NCI-H82 (cell line): ENCODE measurements at regions not wholly inside any gene's neighbourhood (a gene's known extent, or its start where the extent isn't known, plus 50 kb on each side); places are given as distances from the start of the nearest gene placed in this dataset.
"Not testable (repeated sequence)": the region's sequence is repeated elsewhere in the genome, so short reads cannot be mapped to it uniquely, and the experiment has no call there.

Experiments used
- DNase-seq: peaks from one replicate; lab custom pipeline; 2025; lab: John Stamatoyannopoulos, UW

GRCh38 chr20:24836661-24837299 lies 112.3 kb upstream of the CST7 start:
- no peak for DNase-seq

GRCh38 chr20:24837781-24838450 lies 111.2 kb upstream of the CST7 start:
- DNase-seq, result no peak

GRCh38 chr20:24838546-24839535 lies 110.2 kb upstream of the CST7 start:
- DNase-seq, result no peak

GRCh38 chr20:24840121-24840713 lies 108.9 kb upstream of the CST7 start:
- no peak for DNase-seq

- DNase-seq, result no peak
Measured at GRCh38 chr20:24842274-24842917, 106.7 kb upstream of the CST7 start.

GRCh38 chr20:24842918-24843715 lies 106.0 kb upstream of the CST7 start:
- no peak for DNase-seq

- DNase-seq, result no peak
Measured at GRCh38 chr20:24850176-24850575, 98.9 kb upstream of the CST7 start.

GRCh38 chr20:24851346-24852019 lies 97.6 kb upstream of the CST7 start:
- no peak for DNase-seq

- DNase-seq, result no peak
Measured at GRCh38 chr20:24853916-24854315, 95.2 kb upstream of the CST7 start.

GRCh38 chr20:24855848-24856247 lies 93.2 kb upstream of the CST7 start:
- DNase-seq, result no peak

- DNase-seq, result not testable (repeated sequence)
Measured at GRCh38 chr20:24858500-24858899, 90.6 kb upstream of the CST7 start.

- DNase-seq, result no peak
Measured at GRCh38 chr20:24859539-24859938, 89.5 kb upstream of the CST7 start.

- DNase-seq, result no peak
Measured at GRCh38 chr20:24862186-24862585, 86.9 kb upstream of the CST7 start.

GRCh38 chr20:24862606-24863005 lies 86.5 kb upstream of the CST7 start:
- no peak for DNase-seq

GRCh38 chr20:24863356-24863755 lies 85.7 kb upstream of the CST7 start:
- DNase-seq, result no peak

GRCh38 chr20:24866008-24866407 lies 83.1 kb upstream of the CST7 start:
- DNase-seq, result no peak

GRCh38 chr20:24866742-24867141 lies 82.3 kb upstream of the CST7 start:
- DNase-seq, result no peak

- no peak for DNase-seq
Measured at GRCh38 chr20:24867556-24867955, 81.5 kb upstream of the CST7 start.

- DNase-seq, result no peak
Measured at GRCh38 chr20:24868396-24868927, 80.6 kb upstream of the CST7 start.

- no peak for DNase-seq
Measured at GRCh38 chr20:24868959-24869358, 80.1 kb upstream of the CST7 start.
